Neural cell (in vitro differentiated cells): ENCODE measurements at regions not wholly inside any gene's neighbourhood (a gene's known extent, or its start where the extent isn't known, plus 50 kb on each side); places are given as distances from the start of the nearest gene placed in this dataset.

Experiments
- H2AFZ ChIP-seq: fragments of 200-600, 300-800 bp; sonication (generic), shearing (Covaris generic); 2 replicates; pipeline ENCODE4 v1.6.0; 2014; ENCODE audit warnings: low read depth, mild to moderate bottlenecking, antibody characterized with exemption, low read length, moderate library complexity
- H3F3A ChIP-seq: fragments of 200-600 bp; shearing (Covaris generic); 2 replicates; pipeline ENCODE4 v1.6.1; 2016; ENCODE audit warnings: mild to moderate bottlenecking, moderate library complexity, mixed read lengths, antibody characterized with exemption, low read length; ENCODE audit not compliant: insufficient read depth, poor library complexity, severe bottlenecking
- H3K27ac ChIP-seq: fragments of 200-600, 300-800 bp; sonication (generic), shearing (Covaris generic); 2 replicates; pipeline ENCODE4 v1.5.1; 2014; ENCODE audit warnings: mild to moderate bottlenecking, low read length, moderate library complexity
- H3K27me3 ChIP-seq: fragments of 300-800, 200-600 bp; sonication (generic), shearing (Covaris generic); 2 replicates; pipeline ENCODE4 v1.6.0; 2014; ENCODE audit warnings: mild to moderate bottlenecking, low read depth, low read length, moderate library complexity; ENCODE audit not compliant: insufficient read depth
- H3K36me3 ChIP-seq: fragments of 300-800, 200-600 bp; sonication (generic), shearing (Covaris generic); 2 replicates; pipeline ENCODE4 v1.5.1; 2014; ENCODE audit warnings: mild to moderate bottlenecking, antibody characterized with exemption, low read length, moderate library complexity; ENCODE audit not compliant: insufficient read depth
- H3K4me2 ChIP-seq: fragments of 300-800, 200-600 bp; sonication (generic), shearing (Covaris generic); 2 replicates; pipeline ENCODE4 v1.6.0; 2014; ENCODE audit warnings: mild to moderate bottlenecking, low read length
- H3K4me3 ChIP-seq: fragments of 300-800, 200-600 bp; sonication (generic), shearing (Covaris generic); 2 replicates; pipeline ENCODE4 v1.5.1; 2014; ENCODE audit warnings: mild to moderate bottlenecking, low read length, moderate library complexity
- H3K79me2 ChIP-seq: fragments of 200-600 bp; shearing (Covaris generic); replicated peaks from 2 replicates; pipeline ENCODE4 v1.6.0; 2014; ENCODE audit warnings: mild to moderate bottlenecking, low read length, moderate library complexity; ENCODE audit not compliant: insufficient read depth
- H3K9ac ChIP-seq: fragments of 300-800, 200-600 bp; sonication (generic), shearing (Covaris generic); 2 replicates; pipeline ENCODE4 v1.6.1; 2016; ENCODE audit warnings: mild to moderate bottlenecking, low read length, mixed read lengths
- H3K9me2 ChIP-seq: fragments of 200-600 bp; shearing (Covaris generic); 2 replicates; pipeline ENCODE4 v1.6.1; 2016; ENCODE audit warnings: mild to moderate bottlenecking, low read length, mixed read lengths; ENCODE audit not compliant: insufficient read depth
- H3K9me3 ChIP-seq: fragments of 200-600, 300-800 bp; sonication (generic), shearing (Covaris generic); 2 replicates; pipeline ENCODE4 v1.6.1; 2016; ENCODE audit warnings: mild to moderate bottlenecking, mixed run types, low read length, moderate library complexity, mixed read lengths
- H4K20me1 ChIP-seq: fragments of 200-600 bp; shearing (Covaris generic); 2 replicates; pipeline ENCODE4 v1.6.1; 2016; ENCODE audit warnings: mild to moderate bottlenecking, mixed run types; ENCODE audit not compliant: insufficient read depth
- EP300 ChIP-seq: fragments of 450-650 bp; conservative IDR thresholded peaks from 2 replicates; pipeline ENCODE4 v1.6.1; 2014; ENCODE audit warnings: antibody characterized with exemption, mild to moderate bottlenecking, moderate library complexity; ENCODE audit not compliant: poor library complexity, severe bottlenecking
- EZH2 ChIP-seq: fragments of 200-600, 300-800 bp; shearing (Covaris generic), sonication (generic); IDR thresholded peaks from 2 replicates; pipeline ENCODE4 v1.6.1; 2014; ENCODE audit warnings: antibody characterized with exemption, low read length, borderline replicate concordance, mild to moderate bottlenecking; ENCODE audit not compliant: insufficient read depth, poor library complexity, severe bottlenecking
- MXI1 ChIP-seq: fragments of 450-650 bp; conservative IDR thresholded peaks from 2 replicates; pipeline ENCODE4 v1.6.1; 2014; ENCODE audit warnings: antibody characterized with exemption, mild to moderate bottlenecking; ENCODE audit not compliant: poor library complexity, severe bottlenecking
- POLR2AphosphoS5 ChIP-seq: IDR thresholded peaks from 2 replicates; pipeline ENCODE4 v1.6.1; 2012
- RAD21 ChIP-seq: fragments of 450-650 bp; conservative IDR thresholded peaks from 2 replicates; pipeline ENCODE4 v1.6.1; 2014; ENCODE audit warnings: antibody characterized with exemption, mild to moderate bottlenecking, moderate library complexity
- SMC3 ChIP-seq: fragments of 450-650 bp; conservative IDR thresholded peaks from 2 replicates; pipeline ENCODE4 v1.6.1; 2014; ENCODE audit warnings: antibody characterized with exemption, mild to moderate bottlenecking, moderate library complexity; ENCODE audit not compliant: poor library complexity
- TAF1 ChIP-seq: IDR thresholded peaks from 2 replicates; pipeline ENCODE4 v1.6.1; 2012; ENCODE audit warnings: low read depth
- TF ChIP-seq, protein P1 (sequence below): fragments of 450-650 bp; IDR thresholded peaks from 2 replicates; pipeline ENCODE4 v1.5.1; 2014; ENCODE audit warnings: antibody characterized with exemption, mild to moderate bottlenecking, moderate library complexity; ENCODE audit not compliant: poor library complexity, severe bottlenecking
- TF ChIP-seq, protein P2 (sequence below): IDR thresholded peaks from 2 replicates; pipeline ENCODE4 v1.6.1; 2012; ENCODE audit warnings: borderline replicate concordance

DNA sequence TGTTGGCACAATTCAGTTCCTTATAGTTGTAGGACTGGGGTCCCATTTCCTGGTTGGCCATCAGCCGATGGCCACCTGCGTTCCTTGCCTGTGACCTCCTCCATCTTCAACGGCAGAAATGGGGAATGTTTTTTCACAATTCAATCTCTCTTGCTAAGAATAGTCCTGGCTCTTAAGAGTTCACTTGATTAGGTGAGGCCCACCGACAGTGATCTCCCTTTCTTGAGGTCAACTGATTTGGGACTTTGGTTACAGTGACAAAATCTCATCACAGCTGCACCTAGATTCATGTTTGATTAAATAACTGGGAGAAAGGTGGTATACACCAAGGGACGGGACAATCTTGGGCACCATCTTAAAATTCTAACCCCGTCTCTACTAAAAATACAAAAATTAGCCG, 139.1 kb upstream of the DTNBP1 start:
- Histone ChIP-seq H3K4me2 (no peak overlapping the region), H3K9ac (no peak overlapping the region), H2AFZ (no peak overlapping the region), H3K9me2 (no peaks in the 10 kb centered on the region), H3K27ac (no peak overlapping the region), H3K36me3 (no peaks in the 10 kb centered on the region), H3K9me3 (no peaks in the 10 kb centered on the region), H3K79me2 (no peaks in the 10 kb centered on the region), H3K27me3 (no peaks in the 10 kb centered on the region), H3F3A (no peaks in the 10 kb centered on the region), H3K4me3 (no peak overlapping the region), H4K20me1 (no peaks in the 10 kb centered on the region)
- TF ChIP-seq EZH2 (no peak), POLR2AphosphoS5 (no peak), TAF1 (no peak), EP300 (no peak)
- TF ChIP-seq, protein P1, sequence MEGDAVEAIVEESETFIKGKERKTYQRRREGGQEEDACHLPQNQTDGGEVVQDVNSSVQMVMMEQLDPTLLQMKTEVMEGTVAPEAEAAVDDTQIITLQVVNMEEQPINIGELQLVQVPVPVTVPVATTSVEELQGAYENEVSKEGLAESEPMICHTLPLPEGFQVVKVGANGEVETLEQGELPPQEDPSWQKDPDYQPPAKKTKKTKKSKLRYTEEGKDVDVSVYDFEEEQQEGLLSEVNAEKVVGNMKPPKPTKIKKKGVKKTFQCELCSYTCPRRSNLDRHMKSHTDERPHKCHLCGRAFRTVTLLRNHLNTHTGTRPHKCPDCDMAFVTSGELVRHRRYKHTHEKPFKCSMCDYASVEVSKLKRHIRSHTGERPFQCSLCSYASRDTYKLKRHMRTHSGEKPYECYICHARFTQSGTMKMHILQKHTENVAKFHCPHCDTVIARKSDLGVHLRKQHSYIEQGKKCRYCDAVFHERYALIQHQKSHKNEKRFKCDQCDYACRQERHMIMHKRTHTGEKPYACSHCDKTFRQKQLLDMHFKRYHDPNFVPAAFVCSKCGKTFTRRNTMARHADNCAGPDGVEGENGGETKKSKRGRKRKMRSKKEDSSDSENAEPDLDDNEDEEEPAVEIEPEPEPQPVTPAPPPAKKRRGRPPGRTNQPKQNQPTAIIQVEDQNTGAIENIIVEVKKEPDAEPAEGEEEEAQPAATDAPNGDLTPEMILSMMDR, result no peak

DNA sequence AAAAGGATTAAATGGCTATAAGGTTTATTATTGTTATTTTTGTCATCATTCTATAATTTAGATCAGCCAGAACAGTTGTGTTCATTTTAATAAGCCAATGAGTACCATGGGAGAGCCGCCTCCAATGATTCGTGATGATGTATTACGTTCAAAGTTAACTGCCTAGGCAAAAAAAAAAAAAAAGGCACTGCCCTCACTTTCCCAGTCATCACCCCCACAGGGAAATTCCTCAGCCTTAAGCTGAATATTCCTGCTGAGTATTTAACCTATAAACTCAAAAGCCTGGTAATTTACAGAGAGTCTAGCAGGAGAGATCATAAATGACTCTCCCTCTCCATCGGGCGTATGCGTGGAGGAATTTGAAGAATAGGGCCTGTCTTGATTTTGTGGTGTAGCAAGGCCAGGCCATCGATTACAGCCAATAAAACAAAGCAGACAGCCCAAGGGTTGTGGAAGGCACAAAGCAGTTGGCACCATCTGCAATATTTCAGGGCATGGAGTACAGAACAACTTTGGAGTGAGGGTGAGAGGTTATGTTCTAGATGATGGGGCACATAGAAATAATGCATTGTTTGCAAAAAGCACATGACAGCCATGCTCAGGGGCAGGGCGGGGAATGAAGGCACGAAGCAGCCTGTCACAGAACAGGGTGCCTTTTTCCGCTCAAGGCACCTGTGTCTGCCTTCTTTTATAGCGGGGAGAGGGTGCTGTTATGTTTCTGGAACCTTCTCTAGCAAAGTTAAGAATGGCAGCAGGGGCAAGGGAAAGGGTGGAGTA, 138.2 kb upstream of the DTNBP1 start:
- Histone ChIP-seq H4K20me1 (no peaks in the 10 kb centered on the region), H3K4me3 (no peak overlapping the region), H3K9me3 (no peaks in the 10 kb centered on the region), H3K9me2 (no peaks in the 10 kb centered on the region), H3K79me2 (no peaks in the 10 kb centered on the region), H3K27me3 (no peaks in the 10 kb centered on the region), H2AFZ (no peak overlapping the region), H3K9ac (no peak overlapping the region), H3F3A (no peaks in the 10 kb centered on the region), H3K27ac (no peak overlapping the region), H3K4me2 (no peak overlapping the region), H3K36me3 (no peaks in the 10 kb centered on the region)
- TF ChIP-seq, protein P2, sequence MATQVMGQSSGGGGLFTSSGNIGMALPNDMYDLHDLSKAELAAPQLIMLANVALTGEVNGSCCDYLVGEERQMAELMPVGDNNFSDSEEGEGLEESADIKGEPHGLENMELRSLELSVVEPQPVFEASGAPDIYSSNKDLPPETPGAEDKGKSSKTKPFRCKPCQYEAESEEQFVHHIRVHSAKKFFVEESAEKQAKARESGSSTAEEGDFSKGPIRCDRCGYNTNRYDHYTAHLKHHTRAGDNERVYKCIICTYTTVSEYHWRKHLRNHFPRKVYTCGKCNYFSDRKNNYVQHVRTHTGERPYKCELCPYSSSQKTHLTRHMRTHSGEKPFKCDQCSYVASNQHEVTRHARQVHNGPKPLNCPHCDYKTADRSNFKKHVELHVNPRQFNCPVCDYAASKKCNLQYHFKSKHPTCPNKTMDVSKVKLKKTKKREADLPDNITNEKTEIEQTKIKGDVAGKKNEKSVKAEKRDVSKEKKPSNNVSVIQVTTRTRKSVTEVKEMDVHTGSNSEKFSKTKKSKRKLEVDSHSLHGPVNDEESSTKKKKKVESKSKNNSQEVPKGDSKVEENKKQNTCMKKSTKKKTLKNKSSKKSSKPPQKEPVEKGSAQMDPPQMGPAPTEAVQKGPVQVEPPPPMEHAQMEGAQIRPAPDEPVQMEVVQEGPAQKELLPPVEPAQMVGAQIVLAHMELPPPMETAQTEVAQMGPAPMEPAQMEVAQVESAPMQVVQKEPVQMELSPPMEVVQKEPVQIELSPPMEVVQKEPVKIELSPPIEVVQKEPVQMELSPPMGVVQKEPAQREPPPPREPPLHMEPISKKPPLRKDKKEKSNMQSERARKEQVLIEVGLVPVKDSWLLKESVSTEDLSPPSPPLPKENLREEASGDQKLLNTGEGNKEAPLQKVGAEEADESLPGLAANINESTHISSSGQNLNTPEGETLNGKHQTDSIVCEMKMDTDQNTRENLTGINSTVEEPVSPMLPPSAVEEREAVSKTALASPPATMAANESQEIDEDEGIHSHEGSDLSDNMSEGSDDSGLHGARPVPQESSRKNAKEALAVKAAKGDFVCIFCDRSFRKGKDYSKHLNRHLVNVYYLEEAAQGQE, result no peak
- TF ChIP-seq EP300, result no peak
- TF ChIP-seq RAD21, result no peak
- TF ChIP-seq, protein P1, result no peak
- no peak for TF ChIP-seq SMC3
- no peak for TF ChIP-seq EZH2
- no peak for TF ChIP-seq TAF1
- TF ChIP-seq POLR2AphosphoS5, result no peak
- TF ChIP-seq MXI1, result no peak
